ENCODE measurements at regions not wholly inside any gene's neighbourhood (a gene's known extent, or its start where the extent isn't known, plus 50 kb on each side); places are given as distances from the start of the nearest gene placed in this dataset.
A peak's percentile ranks its signal among the peaks of the same experiment; 100 is the strongest.

- no peak overlapping the region for H3K27ac ChIP-seq
- TF ChIP-seq CTCF (conservative IDR thresholded peaks at IDR 0.05) (no peak), ZFX (IDR thresholded peaks at IDR 0.05) (no peak)
These were observed 638.5 kb downstream of the MED13L start for GRCh38 chr12:115638733-115639647.

GRCh38 chr12:115636546-115636945 is 640.9 kb downstream of the MED13L start:
- TF ChIP-seq CTCF (conservative IDR thresholded peaks at IDR 0.05) (no peak), ZFX (IDR thresholded peaks at IDR 0.05) (no peak)
- H3K27ac ChIP-seq: no peak overlapping the region

- no peak overlapping the region for H3K27ac ChIP-seq
- peak; percentile 51 for TF ChIP-seq CTCF (conservative IDR thresholded peaks at IDR 0.05)
- TF ChIP-seq ZFX (IDR thresholded peaks at IDR 0.05): no peak
These were observed 645.2 kb downstream of the MED13L start for GRCh38 chr12:115632308-115632707.

GRCh38 chr12:115630136-115630535 is 647.4 kb downstream of the MED13L start:
- H3K27ac ChIP-seq: no peak overlapping the region
- TF ChIP-seq ZFX (IDR thresholded peaks at IDR 0.05): no peak
- TF ChIP-seq CTCF (conservative IDR thresholded peaks at IDR 0.05): no peak

GRCh38 chr12:115626210-115626609 is 651.3 kb downstream of the MED13L start:
- no peak for TF ChIP-seq ZFX (IDR thresholded peaks at IDR 0.05)
- TF ChIP-seq CTCF (conservative IDR thresholded peaks at IDR 0.05): no peak
- no peak overlapping the region for H3K27ac ChIP-seq

GRCh38 chr12:115623764-115624334 is 653.6 kb downstream of the MED13L start:
- no peak overlapping the region for H3K27ac ChIP-seq
- TF ChIP-seq CTCF (conservative IDR thresholded peaks at IDR 0.05): no peak
- no peak for TF ChIP-seq ZFX (IDR thresholded peaks at IDR 0.05)

GRCh38 chr12:115623275-115623674 is 654.2 kb downstream of the MED13L start:
- TF ChIP-seq CTCF (conservative IDR thresholded peaks at IDR 0.05) (no peak), ZFX (IDR thresholded peaks at IDR 0.05) (no peak)
- H3K27ac ChIP-seq: no peak overlapping the region

Data from C4-2B (cell line).